NB4 (cell line): ENCODE measurements at regions not wholly inside any gene's neighbourhood (a gene's known extent, or its start where the extent isn't known, plus 50 kb on each side); places are given as distances from the start of the nearest gene placed in this dataset.

ENCODE experiments used
- CTCF ChIP-seq: IDR thresholded peaks from one replicate; pipeline ENCODE4 v1.5.1; 2012; ENCODE audit warnings: low read depth, low read length
- MAX ChIP-seq: IDR thresholded peaks from 2 replicates; pipeline ENCODE4 v1.6.1; 2011; ENCODE audit warnings: low read depth, low read length
- MYC ChIP-seq: IDR thresholded peaks from 2 replicates; pipeline ENCODE4 v1.6.1; 2011; ENCODE audit warnings: low read depth, low read length
- POLR2A ChIP-seq: IDR thresholded peaks from 2 replicates; pipeline ENCODE4 v1.6.1; 2011; ENCODE audit warnings: mild to moderate bottlenecking; ENCODE audit not compliant: insufficient read length; ENCODE audit errors: extremely low read depth

- TF ChIP-seq POLR2A = no peak
- TF ChIP-seq CTCF = no peak
- no peak for TF ChIP-seq MYC
- no peak for TF ChIP-seq MAX
Measured at GRCh38 chr14:37681486-37681885, 86.1 kb downstream of the TTC6 start.
